ENCODE measurements at regions not wholly inside any gene's neighbourhood (a gene's known extent, or its start where the extent isn't known, plus 50 kb on each side); places are given as distances from the start of the nearest gene placed in this dataset.
"Not testable (repeated sequence)": the region's sequence is repeated elsewhere in the genome, so short reads cannot be mapped to it uniquely, and the experiment has no call there.

DNA sequence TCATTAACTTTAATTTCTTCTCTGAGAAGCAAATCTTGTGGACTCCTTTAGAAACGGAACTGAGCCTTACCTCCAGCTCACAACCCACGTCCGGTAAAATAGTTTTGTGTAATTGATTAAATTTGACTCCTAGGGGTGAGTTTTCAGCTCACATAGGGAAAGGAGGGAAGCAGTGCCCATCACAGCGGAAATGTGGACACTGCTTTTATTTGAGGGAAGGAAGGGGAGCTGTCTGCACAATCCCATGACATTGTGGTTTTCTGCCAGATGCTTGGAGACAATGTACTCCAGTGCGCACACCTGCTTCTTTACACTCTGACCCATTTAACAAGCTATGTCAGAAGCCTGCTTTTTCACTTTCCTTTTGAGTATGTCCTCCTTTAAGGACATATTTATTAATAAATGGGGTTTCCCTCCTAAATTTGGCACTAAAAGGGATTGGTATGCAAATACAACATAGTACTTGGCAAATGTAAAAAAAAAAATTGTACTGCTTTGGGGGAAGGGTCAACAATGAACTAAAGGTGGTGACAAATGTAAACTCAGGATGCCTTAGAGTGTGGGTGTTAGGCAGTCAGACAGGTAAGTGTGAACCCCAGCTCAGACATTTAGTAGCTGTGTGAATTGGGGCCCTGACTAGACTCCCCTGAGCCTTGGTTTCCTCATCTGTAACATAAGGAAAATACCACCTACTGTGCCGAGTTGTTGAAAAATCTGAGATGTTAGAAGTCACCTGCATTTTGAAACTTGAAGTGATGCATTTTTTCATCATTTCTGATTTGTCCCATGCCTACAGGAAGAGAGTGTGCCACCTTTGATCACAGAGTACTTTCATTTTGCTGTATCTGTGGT is 90.2 kb upstream of the KLF6 start:
- ATAC-seq (peak in 2 of 4 donors; percentile 22 to 36), DNase-seq (no peak), FAIRE-seq (no peak)
- intact Hi-C loops (cut with DNase I): no loop called here
- 72 to 74% methylated on average over 6 of the region's 6 CpGs for WGBS, 2 donors
- Histone ChIP-seq H3K36me3 (no peaks in the 10 kb centered on the region), H3K4me1 (peaks cover 8 to 28% (median 11%) of the 10 kb centered on the region in 3 donors), H3K9me3 (no peaks in the 10 kb centered on the region), H3K27me3 (no peaks in the 10 kb centered on the region), H3K27ac (no peak overlapping the region), H3K4me3 (no peak overlapping the region)
- TF ChIP-seq, protein P1, sequence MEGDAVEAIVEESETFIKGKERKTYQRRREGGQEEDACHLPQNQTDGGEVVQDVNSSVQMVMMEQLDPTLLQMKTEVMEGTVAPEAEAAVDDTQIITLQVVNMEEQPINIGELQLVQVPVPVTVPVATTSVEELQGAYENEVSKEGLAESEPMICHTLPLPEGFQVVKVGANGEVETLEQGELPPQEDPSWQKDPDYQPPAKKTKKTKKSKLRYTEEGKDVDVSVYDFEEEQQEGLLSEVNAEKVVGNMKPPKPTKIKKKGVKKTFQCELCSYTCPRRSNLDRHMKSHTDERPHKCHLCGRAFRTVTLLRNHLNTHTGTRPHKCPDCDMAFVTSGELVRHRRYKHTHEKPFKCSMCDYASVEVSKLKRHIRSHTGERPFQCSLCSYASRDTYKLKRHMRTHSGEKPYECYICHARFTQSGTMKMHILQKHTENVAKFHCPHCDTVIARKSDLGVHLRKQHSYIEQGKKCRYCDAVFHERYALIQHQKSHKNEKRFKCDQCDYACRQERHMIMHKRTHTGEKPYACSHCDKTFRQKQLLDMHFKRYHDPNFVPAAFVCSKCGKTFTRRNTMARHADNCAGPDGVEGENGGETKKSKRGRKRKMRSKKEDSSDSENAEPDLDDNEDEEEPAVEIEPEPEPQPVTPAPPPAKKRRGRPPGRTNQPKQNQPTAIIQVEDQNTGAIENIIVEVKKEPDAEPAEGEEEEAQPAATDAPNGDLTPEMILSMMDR (IDR thresholded peaks at IDR 0.05): no peak

DNA sequence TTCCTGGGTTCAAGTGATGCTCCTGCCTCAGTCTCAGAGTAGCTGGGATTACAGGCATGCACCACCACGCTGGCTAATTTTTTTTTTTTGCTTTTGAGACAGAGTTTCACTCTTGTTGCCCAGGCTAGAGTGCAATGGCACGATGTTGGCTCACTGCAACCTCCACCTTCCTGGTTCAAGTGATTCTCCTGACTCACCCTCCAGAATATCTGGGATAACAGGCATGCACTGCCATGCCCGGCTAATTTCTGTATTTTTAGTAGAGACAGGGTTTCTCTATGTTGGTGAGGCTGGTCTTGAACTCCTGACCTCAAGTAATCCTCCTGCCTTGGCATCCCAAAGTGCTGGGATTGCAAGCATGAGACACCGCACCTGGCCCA is 89.6 kb upstream of the KLF6 start:
- H3K27me3 ChIP-seq; intact Hi-C loops (cut with DNase I); FAIRE-seq; H3K9me3 ChIP-seq; DNase-seq; H3K4me3 ChIP-seq; ATAC-seq; H3K36me3 ChIP-seq: not testable (repeated sequence)
- 72 to 93% methylated on average over 4 of the region's 4 CpGs for WGBS, 2 donors
- peaks cover 8 to 24% (median 10%) of the 10 kb centered on the region in 3 donors for H3K4me1 ChIP-seq
- H3K27ac ChIP-seq: peak overlapping the region in 2 of 4 donors; percentile 6 to 41

DNA sequence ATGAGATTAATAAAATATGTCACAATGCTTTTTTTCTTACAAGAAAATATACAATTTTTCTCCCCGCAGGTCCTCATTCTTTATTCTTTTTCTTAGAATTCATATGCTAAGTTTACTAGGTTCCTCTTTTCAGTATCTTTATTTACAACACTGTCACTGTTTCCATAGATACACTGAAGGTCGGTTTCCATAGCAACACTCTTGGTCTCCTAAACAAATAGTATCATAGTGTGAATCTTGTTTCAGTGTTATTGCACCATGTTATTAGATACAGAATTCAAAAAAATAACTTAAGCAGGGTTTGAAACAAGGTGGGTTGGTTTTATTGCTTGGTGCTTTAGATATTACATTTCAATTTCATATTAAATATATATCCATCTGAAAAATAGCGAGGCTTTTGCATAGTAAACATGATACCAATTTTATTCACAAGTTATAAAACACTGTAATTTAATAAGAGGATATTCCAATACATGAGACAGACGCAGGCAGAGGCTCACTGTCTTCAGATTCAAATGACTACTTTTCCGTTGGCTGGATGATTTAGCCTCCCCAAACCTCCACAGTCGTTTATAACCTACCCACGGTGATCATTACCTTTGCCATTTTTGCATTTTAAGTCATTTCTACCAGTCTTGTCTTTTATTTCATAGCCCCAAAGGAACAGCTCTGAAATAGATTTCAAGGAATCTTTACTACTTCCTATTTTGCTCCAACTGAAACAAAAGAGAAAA is 88.9 kb upstream of the KLF6 start:
- ATAC-seq: peak; percentile 61 to 87 (median 84)
- peaks cover 5 to 23% (median 8%) of the 10 kb centered on the region in 3 donors for H3K4me1 ChIP-seq
- 60 to 68% methylated on average over 7 of the region's 7 CpGs for WGBS, 2 donors
- H3K27ac ChIP-seq: peak overlapping the region in 2 of 4 donors; percentile 6 to 41
- intact Hi-C loops (cut with DNase I): no loop called here
- no peak overlapping the region for H3K4me3 ChIP-seq
- H3K9me3 ChIP-seq: no peaks in the 10 kb centered on the region
- H3K36me3 ChIP-seq: no peaks in the 10 kb centered on the region
- TF ChIP-seq, protein P1 (IDR thresholded peaks at IDR 0.05): no peak
- no peaks in the 10 kb centered on the region for H3K27me3 ChIP-seq
- FAIRE-seq: no peak
- peak in 1 of 6 donors; percentile 28 for DNase-seq

DNA sequence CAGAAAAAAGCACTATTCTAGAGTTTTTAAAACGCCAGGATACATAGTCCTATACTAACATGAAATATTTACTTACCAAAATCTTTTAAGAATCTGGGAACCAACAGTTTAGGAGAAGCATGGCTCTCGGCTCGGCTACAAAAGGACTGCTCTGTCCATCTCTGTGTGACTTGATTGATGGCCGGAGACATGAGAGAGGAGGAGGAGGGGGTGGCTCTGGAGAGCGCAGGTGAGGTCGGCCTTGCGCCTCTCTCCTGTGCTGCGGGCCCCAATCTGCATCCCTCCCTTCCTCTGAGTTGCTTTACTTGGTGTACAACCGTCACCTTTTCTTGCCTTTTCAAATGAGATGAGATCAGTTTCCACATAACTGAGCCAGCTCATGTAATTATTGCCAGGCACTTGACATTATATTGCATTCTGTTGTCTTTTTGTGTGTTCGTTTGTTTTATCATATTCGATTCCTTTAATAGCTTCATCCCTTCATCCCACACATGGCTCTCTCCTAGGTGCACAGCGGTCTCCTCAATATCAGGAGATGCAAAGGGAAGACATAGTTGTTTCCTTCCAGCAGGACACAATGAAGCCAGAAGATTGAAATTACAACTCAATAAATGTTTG is 87.8 kb upstream of the KLF6 start:
- WGBS, 2 donors: 88 to 91% methylated on average over 12 of the region's 12 CpGs
- no peaks in the 10 kb centered on the region for H3K27me3 ChIP-seq
- no peak overlapping the region for H3K27ac ChIP-seq
- TF ChIP-seq, protein P1 (IDR thresholded peaks at IDR 0.05): no peak
- peaks cover 5 to 25% (median 8%) of the 10 kb centered on the region in 3 donors for H3K4me1 ChIP-seq
- no peaks in the 10 kb centered on the region for H3K9me3 ChIP-seq
- FAIRE-seq (no peak), DNase-seq (no peak), ATAC-seq (no peak)
- no peaks in the 10 kb centered on the region for H3K36me3 ChIP-seq
- intact Hi-C loops (cut with DNase I): no loop called here
- no peak overlapping the region for H3K4me3 ChIP-seq

DNA sequence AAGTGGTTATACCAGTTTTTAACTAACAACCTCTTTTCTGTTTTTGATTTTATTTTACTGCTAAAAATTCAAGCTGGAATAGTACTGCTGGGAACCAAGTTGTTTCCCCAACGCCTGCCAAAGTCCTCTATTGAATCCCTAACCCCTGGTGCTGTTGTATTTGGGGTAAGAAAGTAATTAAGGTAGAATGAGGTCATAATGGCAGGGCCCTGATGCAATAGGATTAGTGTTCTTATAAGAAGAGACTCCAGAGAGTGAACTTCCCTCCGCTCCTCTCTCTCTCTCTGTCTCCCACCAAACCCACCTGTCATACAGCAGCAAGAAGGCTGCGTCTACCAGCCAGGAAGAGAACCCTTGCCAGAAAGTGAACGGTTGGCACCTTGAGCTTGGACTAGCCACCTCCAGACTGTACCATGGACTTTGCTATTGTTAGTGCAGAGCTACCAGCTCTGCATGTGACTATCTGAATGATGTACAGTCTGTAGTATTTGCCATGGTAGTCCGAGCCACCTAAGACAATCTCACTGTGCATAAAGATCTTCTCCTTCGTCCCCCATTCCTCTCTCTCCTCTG is 86.5 kb upstream of the KLF6 start:
- Histone ChIP-seq H3K27me3 (no peaks in the 10 kb centered on the region), H3K4me1 (peaks cover 5 to 20% (median 8%) of the 10 kb centered on the region in 3 donors), H3K9me3 (no peaks in the 10 kb centered on the region), H3K4me3 (no peak overlapping the region), H3K36me3 (no peaks in the 10 kb centered on the region), H3K27ac (no peak overlapping the region)
- DNase-seq: no peak
- WGBS, 2 donors: 87 to 89% methylated on average over 6 of the region's 6 CpGs
- no peak for FAIRE-seq
- ATAC-seq: no peak
- TF ChIP-seq, protein P1 (IDR thresholded peaks at IDR 0.05): no peak
- intact Hi-C loops (cut with DNase I): no loop called here

All from pancreas (tissue), 10 donors.